ENCODE measurements at regions not wholly inside any gene's neighbourhood (a gene's known extent, or its start where the extent isn't known, plus 50 kb on each side); places are given as distances from the start of the nearest gene placed in this dataset.

DNA sequence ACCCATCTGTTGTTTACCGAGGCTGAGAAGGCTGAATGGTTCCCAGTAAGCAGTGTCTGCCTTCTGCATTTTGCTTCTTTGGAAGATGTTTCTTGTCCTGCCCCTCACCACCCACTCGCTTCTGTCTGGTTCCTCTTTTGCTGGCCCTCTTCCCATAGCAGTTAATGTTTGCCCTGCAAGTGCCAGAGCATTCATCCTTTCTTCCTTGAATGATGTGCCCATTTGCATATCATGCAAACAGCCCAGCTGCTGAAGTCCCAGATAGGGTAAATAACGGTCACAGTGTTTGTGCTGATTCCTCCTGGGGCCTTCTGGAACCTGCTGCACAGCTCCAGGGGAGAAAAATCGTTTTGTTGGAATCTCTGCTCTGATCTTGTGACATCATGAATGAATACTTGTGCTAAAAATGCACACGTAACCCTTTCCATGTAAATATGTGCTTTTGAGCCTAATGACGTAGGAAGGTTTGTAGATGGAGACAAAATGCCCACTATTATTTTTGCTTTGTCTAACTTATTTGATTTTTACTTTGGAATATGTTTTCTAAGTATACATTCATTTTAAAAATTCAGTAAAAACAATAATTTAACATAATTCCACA lies 381.0 kb downstream of the SOX2 start:
- H3K9me3 Mint-ChIP-seq, result no peaks in the 10 kb centered on the region
- H3K27ac Mint-ChIP-seq, result no peak overlapping the region
- no peaks in the 10 kb centered on the region for H3K36me3 Mint-ChIP-seq (ENCODE audit: low read depth)
- CTCF ChIA-PET, result interaction anchor here (0.6 kb wide), 1 partner anchor 1103 kb away, joined by 3 read pairs; no protein-coding TSS in a partner anchor
- no peaks in the 10 kb centered on the region for H3K27me3 Mint-ChIP-seq
- no peak overlapping the region for H3K4me3 Mint-ChIP-seq
- POLR2A ChIA-PET, result no interaction called here
- H3K4me1 Mint-ChIP-seq, result no peaks in the 10 kb centered on the region
- no peak for DNase-seq

GRCh38 chr3:182094321-182094720 lies 382.6 kb downstream of the SOX2 start:
- H3K27me3 Mint-ChIP-seq, result no peaks in the 10 kb centered on the region
- no peak for DNase-seq
- ChIA-PET POLR2A (no interaction called here), CTCF (no interaction called here)
- no peaks in the 10 kb centered on the region for H3K36me3 Mint-ChIP-seq (ENCODE audit: low read depth)
- no peaks in the 10 kb centered on the region for H3K9me3 Mint-ChIP-seq
- no peak overlapping the region for H3K4me3 Mint-ChIP-seq
- no peak overlapping the region for H3K27ac Mint-ChIP-seq
- no peaks in the 10 kb centered on the region for H3K4me1 Mint-ChIP-seq

DNA sequence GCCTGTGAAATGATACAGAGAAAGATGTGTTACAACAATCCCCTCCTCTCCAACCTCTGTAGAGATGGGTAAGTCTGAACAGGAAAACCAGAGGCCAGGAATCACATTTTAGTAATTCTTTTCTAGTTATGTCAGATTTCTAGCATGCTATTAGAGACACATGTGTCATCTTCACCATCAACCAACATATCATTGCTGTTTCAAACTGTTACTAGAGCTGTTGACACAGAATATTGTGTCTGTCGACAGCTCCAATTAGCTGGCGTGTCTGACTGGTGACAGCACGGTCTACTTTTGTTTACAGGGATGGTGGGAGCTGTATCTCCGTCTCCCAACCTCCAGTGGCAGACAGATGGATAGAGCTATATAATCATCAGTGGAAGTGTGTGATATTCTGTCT lies 393.2 kb downstream of the SOX2 start:
- ChIA-PET CTCF (interaction anchor here (0.5 kb wide), 1 partner anchor 824 kb away, joined by 6 read pairs; no protein-coding TSS in a partner anchor), POLR2A (no interaction called here)
- no peak for DNase-seq
- Mint-ChIP-seq H3K27ac (no peak overlapping the region), H3K9me3 (peaks cover 3% of the 10 kb centered on the region), H3K27me3 (no peaks in the 10 kb centered on the region), H3K36me3 (ENCODE audit: low read depth) (no peaks in the 10 kb centered on the region), H3K4me1 (no peaks in the 10 kb centered on the region), H3K4me3 (no peak overlapping the region)

DNA sequence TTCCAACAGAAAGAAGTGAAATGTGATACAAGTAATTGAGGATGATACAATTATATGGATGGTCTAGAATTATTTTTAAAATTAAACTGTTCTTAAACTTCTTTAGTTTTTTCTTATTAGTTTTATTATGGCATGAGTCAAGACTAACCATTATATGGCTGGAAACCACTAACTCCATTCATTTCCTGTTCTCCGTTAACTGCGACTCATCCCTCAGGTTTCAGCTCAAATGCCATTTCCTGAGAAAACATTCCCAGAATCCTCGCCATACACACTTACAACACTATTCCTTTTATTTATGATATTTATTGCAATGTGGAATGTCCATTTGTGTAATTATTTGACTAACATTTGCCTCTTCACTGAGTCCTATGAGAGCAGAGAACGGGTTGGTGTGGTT lies 394.1 kb downstream of the SOX2 start:
- CTCF ChIA-PET, result no interaction called here
- Mint-ChIP-seq H3K36me3 (ENCODE audit: low read depth) (no peaks in the 10 kb centered on the region), H3K27ac (no peak overlapping the region), H3K27me3 (no peaks in the 10 kb centered on the region), H3K9me3 (peaks cover 2% of the 10 kb centered on the region), H3K4me1 (no peaks in the 10 kb centered on the region), H3K4me3 (no peak overlapping the region)
- POLR2A ChIA-PET, result no interaction called here
- no peak for DNase-seq

GRCh38 chr3:182108371-182108770 lies 396.6 kb downstream of the SOX2 start:
- no peak overlapping the region for H3K4me3 Mint-ChIP-seq

GRCh38 chr3:182111967-182112366 lies 400.2 kb downstream of the SOX2 start:
- no peaks in the 10 kb centered on the region for H3K36me3 Mint-ChIP-seq (ENCODE audit: low read depth)
- DNase-seq, result no peak
- no peak overlapping the region for H3K27ac Mint-ChIP-seq
- H3K4me3 Mint-ChIP-seq, result no peak overlapping the region
- CTCF ChIA-PET, result no interaction called here
- peaks cover 2% of the 10 kb centered on the region for H3K9me3 Mint-ChIP-seq
- no peaks in the 10 kb centered on the region for H3K27me3 Mint-ChIP-seq
- POLR2A ChIA-PET, result no interaction called here
- H3K4me1 Mint-ChIP-seq, result no peaks in the 10 kb centered on the region

More at GRCh38 chr3:182108371-182108770, 396.6 kb downstream of the SOX2 start:
- H3K36me3 Mint-ChIP-seq (ENCODE audit: low read depth), result no peaks in the 10 kb centered on the region
- no peak for DNase-seq
- peaks cover 2% of the 10 kb centered on the region for H3K9me3 Mint-ChIP-seq
- H3K4me1 Mint-ChIP-seq, result no peaks in the 10 kb centered on the region
- ChIA-PET CTCF (no interaction called here), POLR2A (no interaction called here)
- H3K27ac Mint-ChIP-seq, result no peak overlapping the region
- H3K27me3 Mint-ChIP-seq, result no peaks in the 10 kb centered on the region

DNA sequence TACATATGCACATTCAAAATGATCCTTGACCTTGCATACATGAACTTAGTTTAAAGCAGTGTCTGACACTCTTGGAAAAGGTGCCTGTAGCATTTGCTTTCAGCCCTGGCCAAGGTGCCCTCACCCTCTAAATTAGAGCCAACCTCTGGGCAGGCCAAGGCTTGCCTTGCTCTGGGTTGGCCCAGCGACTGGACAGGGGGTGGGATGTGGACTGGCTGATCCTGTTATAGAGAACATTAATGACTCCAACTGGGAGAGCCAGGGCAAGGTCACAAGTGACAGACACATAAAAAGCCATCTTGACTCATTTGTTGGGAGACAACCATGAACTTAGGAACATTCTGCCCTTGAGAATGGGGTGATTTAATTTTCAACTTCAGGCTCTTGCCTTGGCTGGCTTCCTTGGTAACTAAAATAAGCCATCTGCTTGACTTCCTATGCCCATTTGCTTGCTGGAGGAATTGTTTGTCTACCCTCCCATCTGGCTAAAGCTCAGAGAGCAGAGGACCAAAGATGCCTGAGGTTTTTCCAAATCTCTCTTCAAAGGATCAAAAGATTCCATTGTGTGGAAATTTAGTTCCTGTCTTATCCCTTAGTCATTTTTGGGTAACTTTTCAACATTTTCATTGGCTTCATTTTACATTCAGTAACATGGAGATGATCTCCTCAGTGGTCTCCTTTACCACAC lies 403.7 kb downstream of the SOX2 start:
- Mint-ChIP-seq H3K27ac (no peak overlapping the region), H3K9me3 (peaks cover 2% of the 10 kb centered on the region), H3K36me3 (ENCODE audit: low read depth) (no peaks in the 10 kb centered on the region), H3K4me1 (no peaks in the 10 kb centered on the region), H3K4me3 (no peak overlapping the region), H3K27me3 (no peaks in the 10 kb centered on the region)
- ChIA-PET POLR2A (no interaction called here), CTCF (no interaction called here)
- no peak for DNase-seq

GRCh38 chr3:182116386-182116785 lies 404.7 kb downstream of the SOX2 start:
- H3K36me3 Mint-ChIP-seq (ENCODE audit: low read depth), result no peaks in the 10 kb centered on the region
- ChIA-PET POLR2A (no interaction called here), CTCF (no interaction called here)
- DNase-seq, result no peak
- no peak overlapping the region for H3K4me3 Mint-ChIP-seq
- H3K27ac Mint-ChIP-seq, result no peak overlapping the region
- H3K27me3 Mint-ChIP-seq, result no peaks in the 10 kb centered on the region
- no peaks in the 10 kb centered on the region for H3K4me1 Mint-ChIP-seq
- peaks cover 2% of the 10 kb centered on the region for H3K9me3 Mint-ChIP-seq

GRCh38 chr3:182117131-182117530 lies 405.4 kb downstream of the SOX2 start:
- Mint-ChIP-seq H3K27me3 (no peaks in the 10 kb centered on the region), H3K9me3 (no peaks in the 10 kb centered on the region), H3K36me3 (ENCODE audit: low read depth) (no peaks in the 10 kb centered on the region), H3K4me1 (no peaks in the 10 kb centered on the region), H3K4me3 (no peak overlapping the region), H3K27ac (no peak overlapping the region)
- CTCF ChIA-PET, result no interaction called here
- no peak for DNase-seq
- POLR2A ChIA-PET, result no interaction called here

DNA sequence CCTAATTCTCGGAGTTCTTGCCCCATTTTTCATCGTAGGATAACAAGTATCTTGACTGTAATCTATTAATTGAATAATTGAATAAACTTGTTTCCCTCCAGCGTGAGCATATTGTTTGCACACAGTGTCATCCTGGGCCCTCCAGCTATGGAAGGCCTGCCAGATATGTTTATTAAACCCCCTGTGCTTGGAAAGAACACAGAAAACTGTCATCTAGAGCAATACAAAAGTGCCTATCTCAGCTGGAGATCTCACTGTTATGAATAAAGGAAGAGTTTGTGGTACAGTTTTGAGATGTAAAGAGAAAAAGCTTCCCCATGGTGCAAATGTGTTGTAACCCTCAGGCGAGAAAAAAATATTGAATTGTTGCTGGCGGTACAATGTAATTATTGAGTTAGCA lies 405.9 kb downstream of the SOX2 start:
- H3K9me3 Mint-ChIP-seq, result no peaks in the 10 kb centered on the region
- CTCF ChIA-PET, result no interaction called here
- no peak overlapping the region for H3K27ac Mint-ChIP-seq
- no peaks in the 10 kb centered on the region for H3K36me3 Mint-ChIP-seq (ENCODE audit: low read depth)
- no peaks in the 10 kb centered on the region for H3K4me1 Mint-ChIP-seq
- no peak overlapping the region for H3K4me3 Mint-ChIP-seq
- DNase-seq, result no peak
- POLR2A ChIA-PET, result no interaction called here
- no peaks in the 10 kb centered on the region for H3K27me3 Mint-ChIP-seq

- H3K27me3 Mint-ChIP-seq, result no peaks in the 10 kb centered on the region
These were observed 406.3 kb downstream of the SOX2 start for GRCh38 chr3:182118066-182118465.

DNA sequence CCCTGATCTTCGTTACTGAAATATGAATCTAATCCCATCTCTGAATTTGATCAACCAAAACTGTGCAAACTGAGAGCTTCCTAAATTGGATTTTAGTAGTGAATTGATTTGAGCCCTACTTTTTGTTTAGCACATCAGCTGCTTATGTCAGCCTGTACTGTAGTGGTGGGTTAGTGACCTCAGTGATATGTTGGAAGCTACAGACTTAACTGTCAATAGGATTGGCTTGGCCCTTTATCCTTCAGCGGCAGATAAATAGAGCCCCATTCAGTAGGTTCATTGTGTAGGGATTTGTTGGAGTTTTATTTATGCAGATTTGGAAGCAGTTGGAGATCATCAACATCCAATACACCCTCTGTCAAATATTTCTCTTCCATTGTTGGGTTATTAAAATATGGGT lies 409.7 kb downstream of the SOX2 start:
- CTCF ChIA-PET, result no interaction called here
- Mint-ChIP-seq H3K4me3 (no peak overlapping the region), H3K27me3 (no peaks in the 10 kb centered on the region), H3K36me3 (ENCODE audit: low read depth) (no peaks in the 10 kb centered on the region), H3K27ac (no peak overlapping the region), H3K9me3 (no peaks in the 10 kb centered on the region), H3K4me1 (no peaks in the 10 kb centered on the region)
- DNase-seq, result no peak
- POLR2A ChIA-PET, result interaction anchor here (0.6 kb wide), 1 partner anchor 1260 kb away, joined by 4 read pairs; no protein-coding TSS in a partner anchor

More at GRCh38 chr3:182118066-182118465, 406.3 kb downstream of the SOX2 start:
- H3K4me1 Mint-ChIP-seq, result no peaks in the 10 kb centered on the region
- no peak for DNase-seq
- no peak overlapping the region for H3K4me3 Mint-ChIP-seq
- H3K27ac Mint-ChIP-seq, result no peak overlapping the region
- H3K36me3 Mint-ChIP-seq (ENCODE audit: low read depth), result no peaks in the 10 kb centered on the region
- ChIA-PET CTCF (no interaction called here), POLR2A (no interaction called here)
- H3K9me3 Mint-ChIP-seq, result no peaks in the 10 kb centered on the region

DNA sequence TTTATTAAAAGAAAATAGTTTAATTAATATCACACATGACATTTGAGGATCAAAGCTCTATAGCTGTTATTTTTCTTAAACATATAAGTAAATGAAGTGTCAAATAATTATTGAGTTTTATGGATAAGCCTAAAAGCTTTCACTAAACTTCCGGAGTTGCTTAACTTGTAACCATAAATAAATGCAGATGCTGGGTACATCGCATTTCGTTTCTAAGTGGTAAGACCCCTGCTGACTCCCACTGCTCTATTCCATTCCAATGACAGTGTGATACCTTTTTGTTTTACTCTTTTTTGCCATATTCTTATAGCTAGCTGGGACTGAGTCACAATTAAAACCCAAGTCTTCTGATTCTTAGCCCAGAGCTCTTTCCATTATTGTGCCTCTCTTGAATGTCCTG lies 411.1 kb downstream of the SOX2 start:
- POLR2A ChIA-PET, result no interaction called here
- Mint-ChIP-seq H3K36me3 (ENCODE audit: low read depth) (no peaks in the 10 kb centered on the region), H3K9me3 (no peaks in the 10 kb centered on the region)

DNA sequence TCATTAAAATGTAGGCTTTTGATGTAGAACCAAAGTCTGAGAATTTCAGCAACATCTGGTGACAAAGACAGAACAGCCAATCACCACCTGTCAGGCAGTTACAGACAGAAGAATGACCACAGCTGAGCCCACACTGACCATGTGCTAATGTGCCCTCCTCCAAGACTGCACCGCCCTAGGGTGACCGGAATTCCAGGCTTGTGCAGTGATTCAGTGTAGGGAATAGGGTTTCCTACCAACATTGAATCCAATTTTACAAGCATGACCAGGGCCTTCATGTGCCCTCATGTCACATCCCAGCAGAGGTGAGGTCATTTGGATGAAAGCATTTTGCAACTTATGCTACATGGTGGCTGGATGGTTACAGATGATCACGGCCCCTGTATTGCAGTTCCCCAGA lies 412.5 kb downstream of the SOX2 start:
- H3K9me3 Mint-ChIP-seq, result no peaks in the 10 kb centered on the region
- H3K27me3 Mint-ChIP-seq, result no peaks in the 10 kb centered on the region
- no peak overlapping the region for H3K4me3 Mint-ChIP-seq
- CTCF ChIA-PET, result no interaction called here
- no peaks in the 10 kb centered on the region for H3K4me1 Mint-ChIP-seq
- no peak for DNase-seq
- H3K36me3 Mint-ChIP-seq (ENCODE audit: low read depth), result no peaks in the 10 kb centered on the region
- POLR2A ChIA-PET, result no interaction called here
- no peak overlapping the region for H3K27ac Mint-ChIP-seq

More for the DNA sequence above, 411.1 kb downstream of the SOX2 start:
- Mint-ChIP-seq H3K4me1 (no peaks in the 10 kb centered on the region), H3K4me3 (no peak overlapping the region), H3K27ac (no peak overlapping the region), H3K27me3 (no peaks in the 10 kb centered on the region)
- CTCF ChIA-PET, result no interaction called here
- no peak for DNase-seq

Measured in activated CD4-positive, alpha-beta T cell treated with anti-CD3 and anti-CD28 coated beads, Interleukin-2, amount 10 ng/mL, durations not matched to agents 7 days and 5 days (primary cell).